ENCODE measurements at regions not wholly inside any gene's neighbourhood (a gene's known extent, or its start where the extent isn't known, plus 50 kb on each side); places are given as distances from the start of the nearest gene placed in this dataset.

GRCh38 chr10:43867113-43867512, 218.4 kb upstream of the ZNF32 start:
- no peak for TF ChIP-seq SNAI2 (CRISPR knock-in tag; IDR thresholded peaks at IDR 0.05)
- TF ChIP-seq TOX (CRISPR knock-in tag; IDR thresholded peaks at IDR 0.05; ENCODE audit: borderline replicate concordance) = no peak
- no peak for TF ChIP-seq ZNF565 (CRISPR knock-in tag; conservative IDR thresholded peaks at IDR 0.05; ENCODE audit: low read depth)
- TF ChIP-seq ZNF8 (CRISPR knock-in tag; IDR thresholded peaks at IDR 0.05) = no peak
- TF ChIP-seq, protein P1, sequence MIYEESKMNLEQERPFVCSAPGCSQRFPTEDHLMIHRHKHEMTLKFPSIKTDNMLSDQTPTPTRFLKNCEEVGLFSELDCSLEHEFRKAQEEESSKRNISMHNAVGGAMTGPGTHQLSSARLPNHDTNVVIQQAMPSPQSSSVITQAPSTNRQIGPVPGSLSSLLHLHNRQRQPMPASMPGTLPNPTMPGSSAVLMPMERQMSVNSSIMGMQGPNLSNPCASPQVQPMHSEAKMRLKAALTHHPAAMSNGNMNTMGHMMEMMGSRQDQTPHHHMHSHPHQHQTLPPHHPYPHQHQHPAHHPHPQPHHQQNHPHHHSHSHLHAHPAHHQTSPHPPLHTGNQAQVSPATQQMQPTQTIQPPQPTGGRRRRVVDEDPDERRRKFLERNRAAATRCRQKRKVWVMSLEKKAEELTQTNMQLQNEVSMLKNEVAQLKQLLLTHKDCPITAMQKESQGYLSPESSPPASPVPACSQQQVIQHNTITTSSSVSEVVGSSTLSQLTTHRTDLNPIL (CRISPR knock-in tag; IDR thresholded peaks at IDR 0.05; ENCODE audit: low read depth) = no peak
- TF ChIP-seq, protein P2, sequence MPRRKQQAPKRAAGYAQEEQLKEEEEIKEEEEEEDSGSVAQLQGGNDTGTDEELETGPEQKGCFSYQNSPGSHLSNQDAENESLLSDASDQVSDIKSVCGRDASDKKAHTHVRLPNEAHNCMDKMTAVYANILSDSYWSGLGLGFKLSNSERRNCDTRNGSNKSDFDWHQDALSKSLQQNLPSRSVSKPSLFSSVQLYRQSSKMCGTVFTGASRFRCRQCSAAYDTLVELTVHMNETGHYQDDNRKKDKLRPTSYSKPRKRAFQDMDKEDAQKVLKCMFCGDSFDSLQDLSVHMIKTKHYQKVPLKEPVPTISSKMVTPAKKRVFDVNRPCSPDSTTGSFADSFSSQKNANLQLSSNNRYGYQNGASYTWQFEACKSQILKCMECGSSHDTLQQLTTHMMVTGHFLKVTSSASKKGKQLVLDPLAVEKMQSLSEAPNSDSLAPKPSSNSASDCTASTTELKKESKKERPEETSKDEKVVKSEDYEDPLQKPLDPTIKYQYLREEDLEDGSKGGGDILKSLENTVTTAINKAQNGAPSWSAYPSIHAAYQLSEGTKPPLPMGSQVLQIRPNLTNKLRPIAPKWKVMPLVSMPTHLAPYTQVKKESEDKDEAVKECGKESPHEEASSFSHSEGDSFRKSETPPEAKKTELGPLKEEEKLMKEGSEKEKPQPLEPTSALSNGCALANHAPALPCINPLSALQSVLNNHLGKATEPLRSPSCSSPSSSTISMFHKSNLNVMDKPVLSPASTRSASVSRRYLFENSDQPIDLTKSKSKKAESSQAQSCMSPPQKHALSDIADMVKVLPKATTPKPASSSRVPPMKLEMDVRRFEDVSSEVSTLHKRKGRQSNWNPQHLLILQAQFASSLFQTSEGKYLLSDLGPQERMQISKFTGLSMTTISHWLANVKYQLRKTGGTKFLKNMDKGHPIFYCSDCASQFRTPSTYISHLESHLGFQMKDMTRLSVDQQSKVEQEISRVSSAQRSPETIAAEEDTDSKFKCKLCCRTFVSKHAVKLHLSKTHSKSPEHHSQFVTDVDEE (CRISPR knock-in tag; IDR thresholded peaks at IDR 0.05) = no peak
- no peak for TF ChIP-seq POU6F1 (CRISPR knock-in tag; IDR thresholded peaks at IDR 0.05; ENCODE audit: borderline replicate concordance, low read depth)
- no peak for TF ChIP-seq RARB (CRISPR knock-in tag; IDR thresholded peaks at IDR 0.05)
- TF ChIP-seq PPARA (CRISPR knock-in tag; IDR thresholded peaks at IDR 0.05; ENCODE audit: borderline replicate concordance) = no peak
- TF ChIP-seq OSR1 (CRISPR knock-in tag; IDR thresholded peaks at IDR 0.05) = no peak
- TF ChIP-seq CSDC2 (CRISPR knock-in tag; IDR thresholded peaks at IDR 0.05) = no peak
- TF ChIP-seq ARNTL (CRISPR knock-in tag; IDR thresholded peaks at IDR 0.05; ENCODE audit: borderline replicate concordance, low read depth) = no peak
- no peak for TF ChIP-seq TCF4 (CRISPR knock-in tag; IDR thresholded peaks at IDR 0.05; ENCODE audit: borderline replicate concordance)
- no peak for TF ChIP-seq PATZ1 (CRISPR knock-in tag; IDR thresholded peaks at IDR 0.05; ENCODE audit: borderline replicate concordance)
- no peak for TF ChIP-seq GLIS3 (CRISPR knock-in tag; IDR thresholded peaks at IDR 0.05)
- no peak for TF ChIP-seq BACH2 (CRISPR knock-in tag; IDR thresholded peaks at IDR 0.05; ENCODE audit: borderline replicate concordance)
- TF ChIP-seq ISL1 (CRISPR knock-in tag; IDR thresholded peaks at IDR 0.05) = no peak
- TF ChIP-seq, protein P3, sequence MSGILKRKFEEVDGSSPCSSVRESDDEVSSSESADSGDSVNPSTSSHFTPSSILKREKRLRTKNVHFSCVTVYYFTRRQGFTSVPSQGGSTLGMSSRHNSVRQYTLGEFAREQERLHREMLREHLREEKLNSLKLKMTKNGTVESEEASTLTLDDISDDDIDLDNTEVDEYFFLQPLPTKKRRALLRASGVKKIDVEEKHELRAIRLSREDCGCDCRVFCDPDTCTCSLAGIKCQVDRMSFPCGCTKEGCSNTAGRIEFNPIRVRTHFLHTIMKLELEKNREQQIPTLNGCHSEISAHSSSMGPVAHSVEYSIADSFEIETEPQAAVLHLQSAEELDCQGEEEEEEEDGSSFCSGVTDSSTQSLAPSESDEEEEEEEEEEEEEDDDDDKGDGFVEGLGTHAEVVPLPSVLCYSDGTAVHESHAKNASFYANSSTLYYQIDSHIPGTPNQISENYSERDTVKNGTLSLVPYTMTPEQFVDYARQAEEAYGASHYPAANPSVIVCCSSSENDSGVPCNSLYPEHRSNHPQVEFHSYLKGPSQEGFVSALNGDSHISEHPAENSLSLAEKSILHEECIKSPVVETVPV (CRISPR knock-in tag; IDR thresholded peaks at IDR 0.05) = no peak
- no peak for TF ChIP-seq ZNF70 (CRISPR knock-in tag; IDR thresholded peaks at IDR 0.05)
- no peak for ATAC-seq

GRCh38 chr10:43866712-43867111, 218.0 kb upstream of the ZNF32 start:
- ATAC-seq = no peak
- TF ChIP-seq ZFP3 (CRISPR knock-in tag; IDR thresholded peaks at IDR 0.05) (no peak), ESRRG (CRISPR knock-in tag; IDR thresholded peaks at IDR 0.05) (no peak), RARB (CRISPR knock-in tag; IDR thresholded peaks at IDR 0.05) (no peak)

DNA sequence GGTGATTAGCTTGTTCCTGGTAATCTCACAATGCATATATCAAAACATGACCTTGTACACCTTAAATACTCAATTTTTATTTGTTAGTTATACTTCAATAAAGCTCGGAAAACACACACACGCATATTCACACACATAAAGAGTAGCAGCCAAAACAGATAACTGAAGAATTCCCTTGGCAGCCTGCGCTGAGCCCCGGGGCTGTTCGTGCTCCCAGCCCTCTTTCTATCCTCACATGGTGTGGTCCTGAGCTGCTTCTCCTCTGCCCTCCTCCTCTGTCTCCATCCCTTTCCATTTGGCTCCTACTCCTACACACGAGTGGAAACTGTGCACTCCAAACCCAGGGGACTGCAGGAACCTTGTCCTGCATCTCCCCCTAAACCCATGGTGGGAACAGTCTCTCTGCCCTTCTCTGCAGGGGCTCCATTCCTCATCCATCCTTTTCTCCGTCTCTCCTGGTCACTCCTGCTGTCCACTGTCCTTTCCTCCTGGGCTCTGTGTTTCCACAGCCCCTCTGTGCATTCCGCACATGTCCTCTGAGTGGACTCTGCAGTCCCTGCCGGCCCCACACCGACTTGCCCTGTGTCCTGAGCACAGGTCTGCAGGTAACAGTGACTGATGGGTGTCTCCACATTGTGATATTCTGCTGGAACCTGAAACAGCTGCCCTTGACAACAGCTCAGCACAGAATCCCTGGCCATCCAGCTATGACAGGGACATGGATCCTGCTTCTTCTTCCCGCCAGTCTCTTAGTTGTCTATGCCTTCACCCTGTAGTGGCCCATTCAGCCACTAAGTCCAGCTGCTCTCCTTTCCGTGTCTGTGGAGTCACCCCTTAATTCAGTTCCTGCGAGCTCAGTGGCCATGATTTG, 216.8 kb upstream of the ZNF32 start:
- ATAC-seq = no peak
- TF ChIP-seq RARB (CRISPR knock-in tag; IDR thresholded peaks at IDR 0.05) (no peak), ZNF565 (CRISPR knock-in tag; conservative IDR thresholded peaks at IDR 0.05; ENCODE audit: low read depth) (no peak), ZFP30 (CRISPR knock-in tag; IDR thresholded peaks at IDR 0.05) (no peak), PATZ1 (CRISPR knock-in tag; IDR thresholded peaks at IDR 0.05; ENCODE audit: borderline replicate concordance) (no peak), POU6F1 (CRISPR knock-in tag; IDR thresholded peaks at IDR 0.05; ENCODE audit: borderline replicate concordance, low read depth) (no peak), ZNF8 (CRISPR knock-in tag; IDR thresholded peaks at IDR 0.05) (no peak), OSR1 (CRISPR knock-in tag; IDR thresholded peaks at IDR 0.05) (no peak), SNAI2 (CRISPR knock-in tag; IDR thresholded peaks at IDR 0.05) (no peak)

All from SK-N-SH treated with all-trans-retinoic acid at 6 μM for 48 hours (cell line).